ENCODE measurements at regions not wholly inside any gene's neighbourhood (a gene's known extent, or its start where the extent isn't known, plus 50 kb on each side); places are given as distances from the start of the nearest gene placed in this dataset.

DNA sequence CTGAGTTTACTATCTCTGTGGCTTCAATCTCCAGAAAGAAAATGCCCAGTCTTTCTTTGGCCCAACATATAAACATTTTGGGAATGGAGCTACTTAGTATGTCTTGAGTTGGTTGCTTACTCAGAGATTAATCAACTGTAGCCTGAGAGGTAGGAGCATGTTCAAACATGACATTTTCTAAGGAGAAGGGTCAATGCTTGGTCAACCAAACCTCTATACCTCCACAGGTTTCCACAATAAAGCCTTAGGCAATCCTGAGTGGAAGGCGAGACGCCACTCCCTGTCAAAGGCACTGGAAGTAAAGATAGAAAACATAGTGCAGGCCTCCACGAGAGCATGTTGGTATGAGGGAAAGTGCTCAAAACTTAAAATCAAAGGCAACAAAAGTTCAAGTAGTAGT is 411.4 kb downstream of the KCTD16 start:
- H3K27ac Mint-ChIP-seq = no peak overlapping the region
- DNase-seq = no peak
- POLR2A ChIA-PET = no interaction called here
- no peaks in the 10 kb centered on the region for H3K4me1 Mint-ChIP-seq (ENCODE audit: low read depth)
- no peaks in the 10 kb centered on the region for H3K9me3 Mint-ChIP-seq
- H3K4me3 Mint-ChIP-seq = no peak overlapping the region
- H3K27me3 Mint-ChIP-seq = no peaks in the 10 kb centered on the region
- intact Hi-C loops (cut with micrococcal nuclease) = no loop called here
- CTCF ChIA-PET = no interaction called here
- H3K36me3 Mint-ChIP-seq = no peaks in the 10 kb centered on the region

- Mint-ChIP-seq H3K27me3 (no peaks in the 10 kb centered on the region), H3K4me1 (ENCODE audit: low read depth) (no peaks in the 10 kb centered on the region), H3K36me3 (no peaks in the 10 kb centered on the region), H3K9me3 (no peaks in the 10 kb centered on the region), H3K27ac (no peak overlapping the region), H3K4me3 (no peak overlapping the region)
- no peak for DNase-seq
- ChIA-PET CTCF (no interaction called here), POLR2A (no interaction called here)
- intact Hi-C loops (cut with micrococcal nuclease) = no loop called here
These were observed 410.4 kb downstream of the KCTD16 start for GRCh38 chr5:144581044-144581443.

GRCh38 chr5:144577676-144578075 is 407.0 kb downstream of the KCTD16 start:
- DNase-seq = no peak
- intact Hi-C loops (cut with micrococcal nuclease) = no loop called here
- no peaks in the 10 kb centered on the region for H3K27me3 Mint-ChIP-seq
- no peak overlapping the region for H3K27ac Mint-ChIP-seq
- no peaks in the 10 kb centered on the region for H3K36me3 Mint-ChIP-seq
- ChIA-PET CTCF (no interaction called here), POLR2A (no interaction called here)
- no peaks in the 10 kb centered on the region for H3K4me1 Mint-ChIP-seq (ENCODE audit: low read depth)
- H3K4me3 Mint-ChIP-seq = no peak overlapping the region
- H3K9me3 Mint-ChIP-seq = peaks cover 4% of the 10 kb centered on the region

- H3K36me3 Mint-ChIP-seq = no peaks in the 10 kb centered on the region
- no peak overlapping the region for H3K4me3 Mint-ChIP-seq
- intact Hi-C loops (cut with micrococcal nuclease) = no loop called here
- H3K4me1 Mint-ChIP-seq (ENCODE audit: low read depth) = no peaks in the 10 kb centered on the region
- H3K27me3 Mint-ChIP-seq = no peaks in the 10 kb centered on the region
- no peak for DNase-seq
- peaks cover 6% of the 10 kb centered on the region for H3K9me3 Mint-ChIP-seq
- ChIA-PET CTCF (no interaction called here), POLR2A (no interaction called here)
- H3K27ac Mint-ChIP-seq = no peak overlapping the region
These were observed 405.1 kb downstream of the KCTD16 start for GRCh38 chr5:144575736-144576135.

DNA sequence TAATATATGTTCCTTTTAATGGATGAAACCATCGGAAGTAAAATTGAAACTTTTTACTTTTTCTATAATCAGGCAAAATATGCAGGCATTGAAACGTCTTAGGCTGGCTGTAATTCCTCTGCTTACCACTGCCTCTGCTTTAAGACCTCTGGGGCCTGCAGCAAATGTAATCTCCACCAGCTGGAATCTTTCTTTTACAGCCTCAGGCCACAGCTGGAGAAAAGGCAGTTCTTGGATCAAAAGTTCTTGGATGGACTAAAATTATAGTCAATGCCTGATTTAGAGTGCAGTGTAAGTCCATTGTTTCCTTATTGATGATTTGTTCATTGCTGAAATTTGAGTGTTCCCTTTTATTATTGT is 396.7 kb downstream of the KCTD16 start:
- no peak overlapping the region for H3K27ac Mint-ChIP-seq

DNA sequence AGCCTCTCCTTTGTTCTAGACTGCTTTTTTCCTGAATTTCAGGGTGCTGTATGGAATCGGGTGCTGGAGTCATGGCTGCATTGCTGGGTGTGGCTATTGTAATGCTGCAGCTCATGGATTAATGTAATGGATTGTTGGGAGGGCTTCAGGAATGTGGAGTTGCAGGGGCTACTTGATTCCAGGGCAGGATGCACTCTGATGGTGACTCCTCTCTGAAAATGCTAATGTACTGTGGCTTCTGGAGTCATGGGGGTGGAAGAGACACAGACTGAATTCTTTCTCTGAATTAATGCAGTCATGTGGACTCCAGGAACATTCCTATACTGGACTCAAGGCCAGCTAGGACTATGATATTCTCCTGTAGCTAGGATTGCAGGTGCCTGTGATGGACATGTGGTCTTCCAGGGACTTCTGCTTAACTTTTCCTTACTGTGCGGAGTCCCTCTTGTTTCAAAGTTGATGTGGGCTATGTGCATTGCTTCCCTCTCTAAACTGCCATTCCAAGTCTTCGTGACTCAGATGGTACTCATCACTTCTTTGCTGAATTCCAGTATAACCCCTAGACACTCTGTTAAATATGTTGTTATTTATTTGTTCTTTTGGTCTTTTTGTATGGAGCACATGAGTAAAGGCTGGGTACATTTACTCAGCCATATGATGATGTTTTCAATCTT is 396.2 kb downstream of the KCTD16 start:
- intact Hi-C loops (cut with micrococcal nuclease) = no loop called here
- DNase-seq = no peak
- Mint-ChIP-seq H3K36me3 (no peaks in the 10 kb centered on the region), H3K4me1 (ENCODE audit: low read depth) (no peaks in the 10 kb centered on the region), H3K27me3 (no peaks in the 10 kb centered on the region), H3K27ac (no peak overlapping the region), H3K4me3 (no peak overlapping the region), H3K9me3 (peaks cover 30% of the 10 kb centered on the region)
- POLR2A ChIA-PET = no interaction called here
- CTCF ChIA-PET = no interaction called here

More for the DNA sequence above, 396.7 kb downstream of the KCTD16 start:
- no peaks in the 10 kb centered on the region for H3K27me3 Mint-ChIP-seq
- H3K9me3 Mint-ChIP-seq = peaks cover 30% of the 10 kb centered on the region
- intact Hi-C loops (cut with micrococcal nuclease) = no loop called here
- no peak overlapping the region for H3K4me3 Mint-ChIP-seq
- ChIA-PET POLR2A (no interaction called here), CTCF (no interaction called here)
- H3K36me3 Mint-ChIP-seq = no peaks in the 10 kb centered on the region
- H3K4me1 Mint-ChIP-seq (ENCODE audit: low read depth) = no peaks in the 10 kb centered on the region
- no peak for DNase-seq

- intact Hi-C loops (cut with micrococcal nuclease) = no loop called here
- CTCF ChIA-PET = no interaction called here
- no peaks in the 10 kb centered on the region for H3K27me3 Mint-ChIP-seq
These were observed 378.9 kb downstream of the KCTD16 start for GRCh38 chr5:144549580-144549979.

DNA sequence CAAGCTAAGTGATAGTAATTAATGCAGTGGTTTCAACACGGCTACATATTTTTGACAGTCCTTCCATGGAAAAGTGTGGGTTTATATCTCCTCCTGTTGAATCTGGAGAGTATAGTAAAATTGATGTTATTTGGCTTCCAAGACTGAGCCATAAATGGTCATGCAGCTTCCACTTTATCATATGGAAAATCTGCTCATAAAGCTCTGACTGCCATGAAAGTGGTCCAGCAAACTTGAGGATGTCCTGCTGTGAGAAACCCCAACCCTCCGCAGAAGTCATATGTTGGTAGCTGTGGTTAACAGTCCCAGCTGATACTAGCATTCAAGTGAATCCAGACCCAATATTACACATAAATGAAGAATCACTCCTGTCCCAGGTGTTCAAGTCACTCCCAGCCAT is 378.3 kb downstream of the KCTD16 start:
- ChIA-PET CTCF (no interaction called here), POLR2A (no interaction called here)
- no peaks in the 10 kb centered on the region for H3K4me1 Mint-ChIP-seq (ENCODE audit: low read depth)
- H3K36me3 Mint-ChIP-seq = no peaks in the 10 kb centered on the region
- intact Hi-C loops (cut with micrococcal nuclease) = no loop called here
- no peak for DNase-seq
- no peaks in the 10 kb centered on the region for H3K27me3 Mint-ChIP-seq
- peaks cover 6% of the 10 kb centered on the region for H3K9me3 Mint-ChIP-seq
- no peak overlapping the region for H3K27ac Mint-ChIP-seq
- no peak overlapping the region for H3K4me3 Mint-ChIP-seq

More at GRCh38 chr5:144549580-144549979, 378.9 kb downstream of the KCTD16 start:
- Mint-ChIP-seq H3K27ac (no peak overlapping the region), H3K9me3 (peaks cover 6% of the 10 kb centered on the region), H3K36me3 (no peaks in the 10 kb centered on the region), H3K4me1 (ENCODE audit: low read depth) (no peaks in the 10 kb centered on the region), H3K4me3 (no peak overlapping the region)
- no peak for DNase-seq
- POLR2A ChIA-PET = no interaction called here

- no peak overlapping the region for H3K4me3 Mint-ChIP-seq
- H3K36me3 Mint-ChIP-seq = no peaks in the 10 kb centered on the region
- H3K27ac Mint-ChIP-seq = no peak overlapping the region
- H3K4me1 Mint-ChIP-seq (ENCODE audit: low read depth) = no peaks in the 10 kb centered on the region
- H3K27me3 Mint-ChIP-seq = no peaks in the 10 kb centered on the region
- CTCF ChIA-PET = no interaction called here
- POLR2A ChIA-PET = no interaction called here
- peaks cover 4% of the 10 kb centered on the region for H3K9me3 Mint-ChIP-seq
- DNase-seq = no peak
- intact Hi-C loops (cut with micrococcal nuclease) = no loop called here
These were observed 376.4 kb downstream of the KCTD16 start for GRCh38 chr5:144547098-144547499.

DNA sequence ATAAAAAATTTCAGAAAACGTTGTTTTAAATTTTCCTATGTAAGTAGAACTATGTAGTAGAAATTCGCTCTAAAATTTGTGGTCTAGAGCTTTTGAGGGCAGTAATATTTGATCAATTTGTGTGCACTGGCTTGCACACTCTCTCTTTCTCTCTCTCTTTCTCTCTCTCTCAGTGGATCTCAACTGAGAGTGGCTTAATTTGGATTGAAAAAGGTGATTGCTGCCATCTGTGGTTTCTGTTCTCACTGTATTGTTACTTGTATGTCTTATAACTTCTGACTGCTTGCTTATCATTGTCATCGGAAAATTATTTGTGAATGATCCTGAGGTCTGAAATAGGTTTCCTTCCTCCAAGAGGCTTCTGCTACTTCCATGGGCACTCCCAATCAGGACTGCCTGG is 368.2 kb downstream of the KCTD16 start:
- Mint-ChIP-seq H3K4me3 (no peak overlapping the region), H3K36me3 (no peaks in the 10 kb centered on the region), H3K9me3 (peaks cover 13% of the 10 kb centered on the region), H3K4me1 (ENCODE audit: low read depth) (no peaks in the 10 kb centered on the region), H3K27ac (no peak overlapping the region), H3K27me3 (no peaks in the 10 kb centered on the region)
- ChIA-PET POLR2A (no interaction called here), CTCF (no interaction called here)
- no peak for DNase-seq
- intact Hi-C loops (cut with micrococcal nuclease) = no loop called here

Data from activated CD4-positive, alpha-beta memory T cell treated with anti-CD3 and anti-CD28 coated beads for 36 hours (primary cell).